Hepatocyte (in vitro differentiated cells): ENCODE measurements at regions not wholly inside any gene's neighbourhood (a gene's known extent, or its start where the extent isn't known, plus 50 kb on each side); places are given as distances from the start of the nearest gene placed in this dataset.

Experiments
- EZH2phosphoT487 ChIP-seq: fragments of 200-600 bp; sonication (generic); IDR thresholded peaks from one replicate; pipeline ENCODE4 v1.6.1; 2018; ENCODE audit warnings: antibody characterized with exemption, mild to moderate bottlenecking, low read depth, moderate library complexity; ENCODE audit not compliant: unreplicated experiment, severe bottlenecking
- TF ChIP-seq, protein P1 (sequence below): fragments of 200-600 bp; sonication (generic); IDR thresholded peaks from 2 replicates; pipeline ENCODE4 v1.5.1; 2016; ENCODE audit warnings: antibody characterized with exemption, mild to moderate bottlenecking; ENCODE audit not compliant: poor library complexity

DNA sequence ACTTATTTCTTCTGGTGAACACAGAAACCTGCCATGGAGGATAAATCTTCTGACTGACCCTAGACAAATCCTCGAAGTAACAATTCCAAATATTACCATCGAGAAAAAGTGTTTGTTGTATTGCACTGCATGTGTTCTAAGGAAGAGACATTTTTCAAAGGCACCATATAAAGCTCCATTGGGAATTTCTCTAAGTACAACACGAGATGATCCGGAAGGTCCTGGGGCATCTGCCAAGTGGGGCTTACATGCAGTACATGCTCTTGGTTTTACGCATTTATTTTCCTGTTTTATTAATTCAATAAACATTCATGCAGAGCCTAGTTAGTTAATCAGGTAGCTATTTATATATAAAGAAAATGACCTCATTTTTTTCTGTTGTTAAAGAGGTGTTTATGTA is 692.0 kb upstream of the IGFBP3 start:
- TF ChIP-seq, protein P1, sequence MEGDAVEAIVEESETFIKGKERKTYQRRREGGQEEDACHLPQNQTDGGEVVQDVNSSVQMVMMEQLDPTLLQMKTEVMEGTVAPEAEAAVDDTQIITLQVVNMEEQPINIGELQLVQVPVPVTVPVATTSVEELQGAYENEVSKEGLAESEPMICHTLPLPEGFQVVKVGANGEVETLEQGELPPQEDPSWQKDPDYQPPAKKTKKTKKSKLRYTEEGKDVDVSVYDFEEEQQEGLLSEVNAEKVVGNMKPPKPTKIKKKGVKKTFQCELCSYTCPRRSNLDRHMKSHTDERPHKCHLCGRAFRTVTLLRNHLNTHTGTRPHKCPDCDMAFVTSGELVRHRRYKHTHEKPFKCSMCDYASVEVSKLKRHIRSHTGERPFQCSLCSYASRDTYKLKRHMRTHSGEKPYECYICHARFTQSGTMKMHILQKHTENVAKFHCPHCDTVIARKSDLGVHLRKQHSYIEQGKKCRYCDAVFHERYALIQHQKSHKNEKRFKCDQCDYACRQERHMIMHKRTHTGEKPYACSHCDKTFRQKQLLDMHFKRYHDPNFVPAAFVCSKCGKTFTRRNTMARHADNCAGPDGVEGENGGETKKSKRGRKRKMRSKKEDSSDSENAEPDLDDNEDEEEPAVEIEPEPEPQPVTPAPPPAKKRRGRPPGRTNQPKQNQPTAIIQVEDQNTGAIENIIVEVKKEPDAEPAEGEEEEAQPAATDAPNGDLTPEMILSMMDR: no peak
- TF ChIP-seq EZH2phosphoT487: no peak
